Esophagus muscularis mucosa (tissue), 4 donors: ENCODE measurements at regions not wholly inside any gene's neighbourhood (a gene's known extent, or its start where the extent isn't known, plus 50 kb on each side); places are given as distances from the start of the nearest gene placed in this dataset.

Experiments
- EP300 ChIP-seq: sonication (generic); formaldehyde crosslinking; IDR thresholded peaks from one replicate; pipeline ENCODE4 v1.6.1; 2017; ENCODE audit warnings: antibody characterized with exemption
- POLR2A ChIP-seq: fragments of 450-650 bp; IDR thresholded peaks from one replicate; pipeline ENCODE4 v1.6.1; 2017; ENCODE audit warnings: antibody characterized with exemption, moderate library complexity, mild to moderate bottlenecking, low read depth
- POLR2AphosphoS5 ChIP-seq, 2 donors: sonication (generic); formaldehyde crosslinking; IDR thresholded peaks; one replicate each; pipeline ENCODE4 v1.6.1; 2017; ENCODE audit warnings: antibody characterized with exemption in 2 of 2
- TF ChIP-seq, protein P1 (sequence below), 3 experiments: fragments of 200-600 bp in 2 of 3; fragments of 450-650 bp in 1 of 3; sonication (generic) in 2 of 3; IDR thresholded peaks; one replicate each; pipeline ENCODE4 v1.5.1; 2017 to 2019; ENCODE audit warnings: antibody characterized with exemption in 3 of 3, mild to moderate bottlenecking in 2 of 3, moderate library complexity in 1 of 3

GRCh38 chr7:118076564-118076963 is 107.4 kb upstream of the LSM8 start:
- TF ChIP-seq, protein P1, sequence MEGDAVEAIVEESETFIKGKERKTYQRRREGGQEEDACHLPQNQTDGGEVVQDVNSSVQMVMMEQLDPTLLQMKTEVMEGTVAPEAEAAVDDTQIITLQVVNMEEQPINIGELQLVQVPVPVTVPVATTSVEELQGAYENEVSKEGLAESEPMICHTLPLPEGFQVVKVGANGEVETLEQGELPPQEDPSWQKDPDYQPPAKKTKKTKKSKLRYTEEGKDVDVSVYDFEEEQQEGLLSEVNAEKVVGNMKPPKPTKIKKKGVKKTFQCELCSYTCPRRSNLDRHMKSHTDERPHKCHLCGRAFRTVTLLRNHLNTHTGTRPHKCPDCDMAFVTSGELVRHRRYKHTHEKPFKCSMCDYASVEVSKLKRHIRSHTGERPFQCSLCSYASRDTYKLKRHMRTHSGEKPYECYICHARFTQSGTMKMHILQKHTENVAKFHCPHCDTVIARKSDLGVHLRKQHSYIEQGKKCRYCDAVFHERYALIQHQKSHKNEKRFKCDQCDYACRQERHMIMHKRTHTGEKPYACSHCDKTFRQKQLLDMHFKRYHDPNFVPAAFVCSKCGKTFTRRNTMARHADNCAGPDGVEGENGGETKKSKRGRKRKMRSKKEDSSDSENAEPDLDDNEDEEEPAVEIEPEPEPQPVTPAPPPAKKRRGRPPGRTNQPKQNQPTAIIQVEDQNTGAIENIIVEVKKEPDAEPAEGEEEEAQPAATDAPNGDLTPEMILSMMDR (IDR thresholded peaks at IDR 0.05), result no peak
- TF ChIP-seq POLR2A, result no peak
- no peak for TF ChIP-seq EP300
- TF ChIP-seq POLR2AphosphoS5 (IDR thresholded peaks at IDR 0.05), result no peak
